Cerebellar cortex (tissue), 1 donor: ENCODE measurements at regions not wholly inside any gene's neighbourhood (a gene's known extent, or its start where the extent isn't known, plus 50 kb on each side); places are given as distances from the start of the nearest gene placed in this dataset.

Experiments used
- DNase-seq: peaks from one replicate; pipeline ENCODE4 v3.0.0-alpha.2; 2015; ENCODE audit warnings: low spot score

- DNase-seq = no peak
These were observed 188.1 kb downstream of the IPO8 start for GRCh38 chr12:30507576-30507975.

GRCh38 chr12:30506411-30506810 lies 189.3 kb downstream of the IPO8 start:
- DNase-seq = no peak

- no peak for DNase-seq
These were observed 194.0 kb downstream of the IPO8 start for GRCh38 chr12:30501718-30502117.

GRCh38 chr12:30500532-30500931 lies 195.1 kb downstream of the IPO8 start:
- no peak for DNase-seq

GRCh38 chr12:30485230-30485890 lies 210.3 kb downstream of the IPO8 start:
- no peak for DNase-seq

GRCh38 chr12:30484658-30485057 lies 211.0 kb downstream of the IPO8 start:
- no peak for DNase-seq

GRCh38 chr12:30482650-30483049 lies 213.0 kb downstream of the IPO8 start:
- DNase-seq = no peak

- DNase-seq = no peak
These were observed 222.4 kb downstream of the IPO8 start for GRCh38 chr12:30473274-30473673.

- DNase-seq = no peak
These were observed 229.5 kb downstream of the IPO8 start for GRCh38 chr12:30466093-30466585.

GRCh38 chr12:30463636-30464035 lies 232.0 kb downstream of the IPO8 start:
- DNase-seq = no peak

- DNase-seq = no peak
These were observed 233.4 kb downstream of the IPO8 start for GRCh38 chr12:30462249-30462648.

- DNase-seq = no peak
These were observed 234.5 kb downstream of the IPO8 start for GRCh38 chr12:30461026-30461615.

GRCh38 chr12:30458453-30458852 lies 237.2 kb downstream of the IPO8 start:
- no peak for DNase-seq

GRCh38 chr12:30457621-30458289 lies 237.9 kb downstream of the IPO8 start:
- no peak for DNase-seq

GRCh38 chr12:30450872-30451271 lies 244.8 kb downstream of the IPO8 start:
- no peak for DNase-seq

- no peak for DNase-seq
These were observed 245.4 kb downstream of the IPO8 start for GRCh38 chr12:30450226-30450625.

GRCh38 chr12:30448038-30448437 lies 247.6 kb downstream of the IPO8 start:
- DNase-seq = no peak

- no peak for DNase-seq
These were observed 248.5 kb downstream of the IPO8 start for GRCh38 chr12:30447061-30447750.

- no peak for DNase-seq
These were observed 253.2 kb downstream of the IPO8 start for GRCh38 chr12:30442461-30442860.

- DNase-seq = no peak
These were observed 254.7 kb downstream of the IPO8 start for GRCh38 chr12:30440826-30441602.

GRCh38 chr12:30439201-30439600 lies 256.5 kb downstream of the IPO8 start:
- DNase-seq = no peak

GRCh38 chr12:30438601-30439041 lies 257.0 kb downstream of the IPO8 start:
- peak; percentile 14 for DNase-seq
